ENCODE measurements at regions not wholly inside any gene's neighbourhood (a gene's known extent, or its start where the extent isn't known, plus 50 kb on each side); places are given as distances from the start of the nearest gene placed in this dataset.

DNA sequence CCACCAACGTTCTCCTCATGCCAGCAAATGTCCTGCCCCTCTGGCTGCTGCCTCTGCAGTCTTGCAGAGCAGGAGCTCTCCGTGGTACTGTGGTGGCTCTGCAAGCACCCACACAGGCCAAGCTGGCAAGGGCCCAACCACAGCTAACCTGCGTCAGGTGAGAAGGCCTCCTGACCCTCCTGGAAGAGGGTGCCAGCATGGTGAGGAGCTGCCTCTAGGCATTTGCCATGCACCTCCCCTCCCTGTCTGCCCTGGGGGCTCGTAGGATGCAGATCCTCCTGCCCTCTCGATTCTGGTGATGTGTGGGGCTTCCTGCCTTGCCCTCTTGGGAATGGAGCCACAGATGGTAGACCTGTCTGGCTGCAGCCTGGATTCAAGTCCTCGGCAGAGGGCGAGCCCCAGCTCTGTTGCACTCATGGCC, 1408.8 kb downstream of the TBC1D22A start:
- no peaks in the 10 kb centered on the region for H3K4me1 ChIP-seq (ENCODE audit: control insufficient read depth in 1 of 2, insufficient read depth in 2 of 2, low read length in 2 of 2)
- CTCF ChIA-PET = no interaction called here
- no TSS peak for BruUV-seq (replicated peaks)
- H2AFZ ChIP-seq (ENCODE audit: low read depth, low read length, poor library complexity, severe bottlenecking) = no peak overlapping the region
- ATAC-seq (no peak), DNase-seq (ENCODE audit: low read depth, low spot score) (no peak)
- POLR2A ChIA-PET = no interaction called here
- H3K4me2 ChIP-seq (ENCODE audit: low read length) = no peak overlapping the region
- H4K20me1 ChIP-seq (ENCODE audit: insufficient read depth) = no peaks in the 10 kb centered on the region
- TF ChIP-seq, protein P1, sequence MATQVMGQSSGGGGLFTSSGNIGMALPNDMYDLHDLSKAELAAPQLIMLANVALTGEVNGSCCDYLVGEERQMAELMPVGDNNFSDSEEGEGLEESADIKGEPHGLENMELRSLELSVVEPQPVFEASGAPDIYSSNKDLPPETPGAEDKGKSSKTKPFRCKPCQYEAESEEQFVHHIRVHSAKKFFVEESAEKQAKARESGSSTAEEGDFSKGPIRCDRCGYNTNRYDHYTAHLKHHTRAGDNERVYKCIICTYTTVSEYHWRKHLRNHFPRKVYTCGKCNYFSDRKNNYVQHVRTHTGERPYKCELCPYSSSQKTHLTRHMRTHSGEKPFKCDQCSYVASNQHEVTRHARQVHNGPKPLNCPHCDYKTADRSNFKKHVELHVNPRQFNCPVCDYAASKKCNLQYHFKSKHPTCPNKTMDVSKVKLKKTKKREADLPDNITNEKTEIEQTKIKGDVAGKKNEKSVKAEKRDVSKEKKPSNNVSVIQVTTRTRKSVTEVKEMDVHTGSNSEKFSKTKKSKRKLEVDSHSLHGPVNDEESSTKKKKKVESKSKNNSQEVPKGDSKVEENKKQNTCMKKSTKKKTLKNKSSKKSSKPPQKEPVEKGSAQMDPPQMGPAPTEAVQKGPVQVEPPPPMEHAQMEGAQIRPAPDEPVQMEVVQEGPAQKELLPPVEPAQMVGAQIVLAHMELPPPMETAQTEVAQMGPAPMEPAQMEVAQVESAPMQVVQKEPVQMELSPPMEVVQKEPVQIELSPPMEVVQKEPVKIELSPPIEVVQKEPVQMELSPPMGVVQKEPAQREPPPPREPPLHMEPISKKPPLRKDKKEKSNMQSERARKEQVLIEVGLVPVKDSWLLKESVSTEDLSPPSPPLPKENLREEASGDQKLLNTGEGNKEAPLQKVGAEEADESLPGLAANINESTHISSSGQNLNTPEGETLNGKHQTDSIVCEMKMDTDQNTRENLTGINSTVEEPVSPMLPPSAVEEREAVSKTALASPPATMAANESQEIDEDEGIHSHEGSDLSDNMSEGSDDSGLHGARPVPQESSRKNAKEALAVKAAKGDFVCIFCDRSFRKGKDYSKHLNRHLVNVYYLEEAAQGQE (IDR thresholded peaks at IDR 0.05; ENCODE audit: low read depth) = peak; percentile 23
- no peak for TF ChIP-seq TCF7L2 (IDR thresholded peaks at IDR 0.05; ENCODE audit: borderline replicate concordance, extremely low read depth, insufficient read depth, insufficient read length)
- no peaks in the 10 kb centered on the region; a peak in 1 of 4 replicates for H3K9me3 ChIP-seq (ENCODE audit: control insufficient read depth in 1 of 2, insufficient read depth in 1 of 2, low read depth in 1 of 2, low read length in 2 of 2)
- H3K27ac ChIP-seq (ENCODE audit: low read depth, low read length) = no peak overlapping the region
- no peaks in the 10 kb centered on the region for H3K9me2 ChIP-seq (ENCODE audit: insufficient read depth)
- RAD21 ChIA-PET (ENCODE audit: low non-redundant PET in 1 of 2, low total read pairs in 2 of 2, uncharacterized antibody in 2 of 2, unreplicated experiment in 2 of 2) = no interaction called here
- intact Hi-C loops (cut with micrococcal nuclease) = no loop called here
- H3K27me3 ChIP-seq (ENCODE audit: insufficient read depth, low read length) = peaks cover 4% of the 10 kb centered on the region; the same call in 1 of the 2 replicates
- no peak overlapping the region for H3K4me3 ChIP-seq (replicated peaks in 1 of 2; ENCODE audit: low read depth in 1 of 2, low read length in 2 of 2)
- no peaks in the 10 kb centered on the region for H3K79me2 ChIP-seq (ENCODE audit: insufficient read depth, low read length)
- no peak overlapping the region for H3K9ac ChIP-seq (ENCODE audit: low read length)
- no peaks in the 10 kb centered on the region for H3K36me3 ChIP-seq (ENCODE audit: control insufficient read depth in 1 of 2, insufficient read depth in 2 of 2, low read length in 2 of 2)

DNA sequence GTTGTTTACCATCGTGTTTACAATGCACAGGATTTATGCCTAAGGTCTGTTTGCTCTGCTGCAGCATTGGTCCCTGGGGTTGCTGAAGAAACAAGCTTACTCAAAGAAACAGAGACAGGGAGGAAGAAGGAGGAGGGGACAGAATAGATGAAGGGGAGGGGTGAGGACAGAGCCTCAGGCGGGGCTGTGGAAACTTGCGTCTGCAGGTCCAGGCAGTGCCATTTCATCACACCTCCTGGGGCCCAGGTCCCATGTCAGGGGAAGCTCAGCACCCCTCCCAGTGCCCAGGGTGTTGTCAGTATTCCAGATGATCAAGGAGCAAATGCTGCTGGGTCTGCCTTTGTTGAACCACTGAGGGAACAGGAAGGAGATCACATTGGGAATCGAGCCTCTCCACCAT, 1406.8 kb downstream of the TBC1D22A start:
- no peak overlapping the region for H3K27ac ChIP-seq (ENCODE audit: low read depth, low read length)
- no peaks in the 10 kb centered on the region for H3K79me2 ChIP-seq (ENCODE audit: insufficient read depth, low read length)
- no TSS peak for BruUV-seq (replicated peaks)
- DNase-seq (ENCODE audit: low read depth, low spot score) = no peak
- no peak overlapping the region for H3K4me2 ChIP-seq (ENCODE audit: low read length)
- no peaks in the 10 kb centered on the region for H3K4me1 ChIP-seq (ENCODE audit: control insufficient read depth in 1 of 2, insufficient read depth in 2 of 2, low read length in 2 of 2)
- H3K9ac ChIP-seq (ENCODE audit: low read length) = no peak overlapping the region
- intact Hi-C loops (cut with micrococcal nuclease) = no loop called here
- ATAC-seq = no peak
- no peaks in the 10 kb centered on the region; a peak in 1 of 4 replicates for H3K9me3 ChIP-seq (ENCODE audit: control insufficient read depth in 1 of 2, insufficient read depth in 1 of 2, low read depth in 1 of 2, low read length in 2 of 2)
- no peaks in the 10 kb centered on the region for H3K36me3 ChIP-seq (ENCODE audit: control insufficient read depth in 1 of 2, insufficient read depth in 2 of 2, low read length in 2 of 2)
- no peak overlapping the region for H2AFZ ChIP-seq (ENCODE audit: low read depth, low read length, poor library complexity, severe bottlenecking)
- H3K27me3 ChIP-seq (ENCODE audit: insufficient read depth, low read length) = peaks cover 4% of the 10 kb centered on the region; the same call in 1 of the 2 replicates
- POLR2A ChIA-PET = no interaction called here
- TF ChIP-seq, protein P2, sequence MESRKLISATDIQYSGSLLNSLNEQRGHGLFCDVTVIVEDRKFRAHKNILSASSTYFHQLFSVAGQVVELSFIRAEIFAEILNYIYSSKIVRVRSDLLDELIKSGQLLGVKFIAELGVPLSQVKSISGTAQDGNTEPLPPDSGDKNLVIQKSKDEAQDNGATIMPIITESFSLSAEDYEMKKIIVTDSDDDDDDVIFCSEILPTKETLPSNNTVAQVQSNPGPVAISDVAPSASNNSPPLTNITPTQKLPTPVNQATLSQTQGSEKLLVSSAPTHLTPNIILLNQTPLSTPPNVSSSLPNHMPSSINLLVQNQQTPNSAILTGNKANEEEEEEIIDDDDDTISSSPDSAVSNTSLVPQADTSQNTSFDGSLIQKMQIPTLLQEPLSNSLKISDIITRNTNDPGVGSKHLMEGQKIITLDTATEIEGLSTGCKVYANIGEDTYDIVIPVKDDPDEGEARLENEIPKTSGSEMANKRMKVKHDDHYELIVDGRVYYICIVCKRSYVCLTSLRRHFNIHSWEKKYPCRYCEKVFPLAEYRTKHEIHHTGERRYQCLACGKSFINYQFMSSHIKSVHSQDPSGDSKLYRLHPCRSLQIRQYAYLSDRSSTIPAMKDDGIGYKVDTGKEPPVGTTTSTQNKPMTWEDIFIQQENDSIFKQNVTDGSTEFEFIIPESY (IDR thresholded peaks at IDR 0.05; ENCODE audit: extremely low read depth, insufficient replicate concordance, low read length) = no peak
- TF ChIP-seq CBX3 (IDR thresholded peaks at IDR 0.05; ENCODE audit: low read depth) = no peak
- TF ChIP-seq TCF7L2 (IDR thresholded peaks at IDR 0.05; ENCODE audit: borderline replicate concordance, extremely low read depth, insufficient read depth, insufficient read length) = no peak
- no peak for TF ChIP-seq SIN3A (IDR thresholded peaks at IDR 0.05; ENCODE audit: low read depth)
- no peak for TF ChIP-seq EGR1 (IDR thresholded peaks at IDR 0.05; ENCODE audit: low read depth)
- TF ChIP-seq SRF (IDR thresholded peaks at IDR 0.05; ENCODE audit: low read depth) = no peak
- TF ChIP-seq ZNF274 (IDR thresholded peaks at IDR 0.05; ENCODE audit: low read depth, low read length) = no peak
- no peak for TF ChIP-seq POLR2AphosphoS5 (IDR thresholded peaks at IDR 0.05; ENCODE audit: low read depth, low read length)
- no peak for TF ChIP-seq RAD21 (IDR thresholded peaks at IDR 0.05; ENCODE audit: low read depth)
- TF ChIP-seq, protein P3, sequence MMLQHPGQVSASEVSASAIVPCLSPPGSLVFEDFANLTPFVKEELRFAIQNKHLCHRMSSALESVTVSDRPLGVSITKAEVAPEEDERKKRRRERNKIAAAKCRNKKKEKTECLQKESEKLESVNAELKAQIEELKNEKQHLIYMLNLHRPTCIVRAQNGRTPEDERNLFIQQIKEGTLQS (IDR thresholded peaks at IDR 0.05) = no peak
- TF ChIP-seq EZH2 (IDR thresholded peaks at IDR 0.05) = no peak
- TF ChIP-seq, protein P4, sequence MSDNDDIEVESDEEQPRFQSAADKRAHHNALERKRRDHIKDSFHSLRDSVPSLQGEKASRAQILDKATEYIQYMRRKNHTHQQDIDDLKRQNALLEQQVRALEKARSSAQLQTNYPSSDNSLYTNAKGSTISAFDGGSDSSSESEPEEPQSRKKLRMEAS (IDR thresholded peaks at IDR 0.05) = no peak
- no peak for TF ChIP-seq FOSL1 (IDR thresholded peaks at IDR 0.05; ENCODE audit: low read depth)
- no peak for TF ChIP-seq SP1 (IDR thresholded peaks at IDR 0.05; ENCODE audit: low read depth)
- no peak for TF ChIP-seq EZH2phosphoT487 (IDR thresholded peaks at IDR 0.05; ENCODE audit: borderline replicate concordance)
- H4K20me1 ChIP-seq (ENCODE audit: insufficient read depth) = no peaks in the 10 kb centered on the region
- no peak overlapping the region for H3K4me3 ChIP-seq (replicated peaks in 1 of 2; ENCODE audit: low read depth in 1 of 2, low read length in 2 of 2)
- RAD21 ChIA-PET (ENCODE audit: low non-redundant PET in 1 of 2, low total read pairs in 2 of 2, uncharacterized antibody in 2 of 2, unreplicated experiment in 2 of 2) = no interaction called here
- CTCF ChIA-PET = no interaction called here
- H3K9me2 ChIP-seq (ENCODE audit: insufficient read depth) = no peaks in the 10 kb centered on the region
